K562 (cell line): ENCODE measurements at regions not wholly inside any gene's neighbourhood (a gene's known extent, or its start where the extent isn't known, plus 50 kb on each side); places are given as distances from the start of the nearest gene placed in this dataset.

Experiments
- BRD4 ChIP-seq: fragments of 200-600 bp; sonication (generic); IDR thresholded peaks from 2 replicates; pipeline ENCODE4 v1.6.1; 2017; ENCODE audit warnings: inconsistent platforms
- BRD9 ChIP-seq: fragments of 450-650 bp; IDR thresholded peaks from 2 replicates; pipeline ENCODE4 v1.6.1; 2018; ENCODE audit warnings: low read depth; ENCODE audit not compliant: partially characterized antibody
- EZH2 ChIP-seq: IDR thresholded peaks from 2 replicates; pipeline ENCODE4 v1.6.1; 2012; ENCODE audit warnings: low read depth, mild to moderate bottlenecking, inconsistent platforms, low read length, borderline replicate concordance
- MAFK ChIP-seq: IDR thresholded peaks from 2 replicates; pipeline ENCODE4 v1.6.1; 2011; ENCODE audit warnings: low read length, improper control_type of control experiment

DNA sequence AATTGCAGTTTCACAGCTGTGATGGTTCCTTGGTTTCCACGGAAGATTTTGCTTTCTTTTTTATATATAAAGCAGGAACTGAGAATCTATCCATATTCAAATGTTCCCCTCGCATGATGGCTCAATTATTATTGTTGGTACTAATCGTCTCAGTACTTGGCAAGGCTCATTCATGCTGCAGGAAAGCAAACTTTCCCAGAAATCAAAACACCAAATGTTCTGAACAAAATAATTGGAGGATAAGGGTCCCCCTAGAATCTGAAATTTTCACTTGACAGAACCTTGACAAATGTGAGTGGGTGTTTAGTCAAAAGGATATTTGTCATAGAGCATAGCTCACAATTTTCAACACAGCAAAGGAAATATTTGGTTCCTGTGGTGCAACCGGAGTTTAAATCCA, 1598.6 kb upstream of the PCDH7 start:
- TF ChIP-seq EZH2, result no peak
- no peak for TF ChIP-seq BRD4
- TF ChIP-seq MAFK, result no peak
- no peak for TF ChIP-seq BRD9
